22Rv1 (cell line): ENCODE measurements at regions not wholly inside any gene's neighbourhood (a gene's known extent, or its start where the extent isn't known, plus 50 kb on each side); places are given as distances from the start of the nearest gene placed in this dataset.
A peak's percentile ranks its signal among the peaks of the same experiment; 100 is the strongest.

Experiments used
- H3K27ac ChIP-seq: fragments of 450-650 bp; 2 replicates; pipeline ENCODE4 v1.5.1; 2017
- CTCF ChIP-seq: fragments of 450-650 bp; IDR thresholded peaks from 2 replicates; pipeline ENCODE4 v1.5.1; 2017; ENCODE audit warnings: mild to moderate bottlenecking
- ZFX ChIP-seq: fragments of 450-650 bp; IDR thresholded peaks from 2 replicates; pipeline ENCODE4 v1.6.1; 2017; ENCODE audit warnings: antibody characterized with exemption, borderline replicate concordance

DNA sequence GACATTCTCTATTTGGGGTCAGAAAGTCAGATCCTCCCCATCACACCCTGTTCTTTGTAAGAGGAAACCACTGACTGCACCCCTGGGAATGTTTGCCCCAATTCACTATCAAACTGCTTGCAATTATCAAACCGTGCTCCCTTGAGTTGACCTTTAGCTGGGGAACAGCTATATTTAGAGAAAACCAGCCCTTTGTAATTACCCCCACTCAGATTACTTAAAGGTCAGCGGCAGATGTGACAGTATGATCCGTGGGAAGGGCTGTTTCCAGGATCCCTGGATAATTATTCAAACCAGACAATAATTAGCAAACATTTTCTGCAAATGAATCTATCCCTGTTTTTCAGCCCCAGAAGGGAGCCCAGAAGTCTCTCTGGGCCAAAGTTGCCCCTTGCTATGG, 242.7 kb downstream of the RRAGC start:
- TF ChIP-seq ZFX (no peak), CTCF (no peak)
- H3K27ac ChIP-seq: no peak overlapping the region

- TF ChIP-seq CTCF (0 out of 2 replicates have a peak, but pooled peaks have one; percentile 13), ZFX (no peak)
- no peak overlapping the region for H3K27ac ChIP-seq
Measured at GRCh38 chr1:38615680-38616079, 243.9 kb downstream of the RRAGC start.

GRCh38 chr1:38614861-38615260, 244.7 kb downstream of the RRAGC start:
- no peak overlapping the region for H3K27ac ChIP-seq
- TF ChIP-seq CTCF (no peak), ZFX (no peak)

DNA sequence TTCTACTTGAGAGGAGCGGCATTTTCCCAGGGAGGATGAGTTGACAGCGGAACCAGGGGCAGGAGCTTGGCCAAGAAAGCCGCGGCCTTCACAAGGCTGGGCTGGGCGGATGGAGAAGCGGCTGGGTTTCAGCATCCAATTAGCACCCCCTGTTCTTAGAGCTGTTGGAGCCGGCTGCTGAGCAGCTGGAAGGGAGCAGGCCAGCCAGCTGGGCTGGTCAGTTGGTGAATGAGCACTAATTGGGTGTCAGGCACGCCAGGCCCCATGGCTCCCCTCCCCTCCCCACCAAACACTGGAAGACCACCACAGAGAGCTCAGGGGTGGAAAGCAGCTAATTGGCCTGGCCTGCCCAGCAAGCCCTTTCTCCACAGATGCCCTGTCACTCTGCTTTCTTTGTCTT, 245.6 kb downstream of the RRAGC start:
- no peak overlapping the region for H3K27ac ChIP-seq
- TF ChIP-seq CTCF: no peak
- no peak for TF ChIP-seq ZFX

GRCh38 chr1:38612951-38613350, 246.6 kb downstream of the RRAGC start:
- TF ChIP-seq ZFX (no peak), CTCF (no peak)
- H3K27ac ChIP-seq: no peak overlapping the region

GRCh38 chr1:38611664-38612211, 247.8 kb downstream of the RRAGC start:
- no peak for TF ChIP-seq CTCF
- TF ChIP-seq ZFX: no peak
- no peak overlapping the region for H3K27ac ChIP-seq

DNA sequence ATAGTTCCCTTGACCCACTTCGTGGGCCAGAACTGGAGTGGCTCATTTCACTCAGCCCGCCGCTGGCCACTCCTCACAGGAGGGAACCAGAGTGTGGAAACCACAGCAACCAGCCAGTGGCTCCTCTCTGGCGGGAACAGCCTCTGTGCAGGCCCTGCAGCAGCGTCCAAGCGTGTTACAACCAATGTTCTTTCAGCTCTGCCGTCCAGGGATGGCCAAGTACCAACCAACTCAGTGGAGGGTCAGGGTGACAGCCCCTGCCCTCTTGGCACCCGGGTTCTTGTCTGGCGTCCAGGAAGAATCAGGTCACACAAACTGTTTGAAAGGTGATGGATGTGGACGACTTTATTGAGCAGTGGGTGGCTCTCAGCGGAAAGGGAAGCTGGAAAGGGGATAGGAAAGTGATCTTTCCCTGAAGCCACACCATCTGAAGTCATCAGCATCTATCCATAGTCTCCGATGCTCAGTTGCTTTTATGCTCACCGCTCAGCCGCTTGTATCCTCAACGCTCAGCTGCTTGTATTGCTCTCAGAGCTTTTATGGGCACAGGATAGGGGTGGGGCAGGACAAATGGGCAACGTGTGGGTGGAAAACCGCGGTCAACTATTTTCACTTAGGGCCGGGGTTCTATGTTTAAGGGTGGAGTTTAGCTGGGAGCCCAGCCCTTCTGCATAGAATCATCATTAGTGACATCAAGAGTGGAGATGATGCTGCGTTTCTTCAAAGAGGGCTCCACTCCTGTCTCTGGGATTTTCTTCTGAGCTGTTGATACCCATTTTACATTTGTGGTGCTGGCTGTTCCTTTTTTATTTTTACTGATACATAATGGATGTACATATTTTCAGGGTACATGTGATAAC, 250.2 kb downstream of the RRAGC start:
- TF ChIP-seq ZFX: no peak
- no peak for TF ChIP-seq CTCF
- H3K27ac ChIP-seq: no peak overlapping the region
